NCI-H146 treated with DMSO at 0.1 percent for 48 hours (cell line): ENCODE measurements at regions not wholly inside any gene's neighbourhood (a gene's known extent, or its start where the extent isn't known, plus 50 kb on each side); places are given as distances from the start of the nearest gene placed in this dataset.

ENCODE experiments used
- DNase-seq: peaks from one replicate; lab custom pipeline; 2025; ENCODE audit not compliant: unreplicated experiment; lab: John Stamatoyannopoulos, UW

DNA sequence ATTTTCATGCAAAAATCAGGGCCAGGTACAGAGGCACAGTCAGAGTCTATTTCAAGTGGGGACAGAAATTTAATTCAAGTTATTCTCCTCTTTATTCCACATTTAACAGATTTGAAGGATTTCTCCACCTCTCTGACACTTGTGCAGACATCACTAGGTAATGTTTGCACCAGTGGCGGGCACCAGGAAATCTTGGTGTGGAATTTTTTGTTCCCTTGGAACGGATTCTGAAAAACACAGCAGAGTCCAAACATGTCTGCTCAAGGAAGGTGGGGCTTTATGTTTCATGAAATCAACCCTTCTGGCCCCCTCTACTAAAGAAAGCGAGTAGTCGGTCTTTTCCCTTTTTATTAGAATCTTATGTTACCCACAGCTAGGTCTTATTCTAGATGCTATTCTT, 271.2 kb upstream of the MDFIC2 start:
- DNase-seq: no peak

DNA sequence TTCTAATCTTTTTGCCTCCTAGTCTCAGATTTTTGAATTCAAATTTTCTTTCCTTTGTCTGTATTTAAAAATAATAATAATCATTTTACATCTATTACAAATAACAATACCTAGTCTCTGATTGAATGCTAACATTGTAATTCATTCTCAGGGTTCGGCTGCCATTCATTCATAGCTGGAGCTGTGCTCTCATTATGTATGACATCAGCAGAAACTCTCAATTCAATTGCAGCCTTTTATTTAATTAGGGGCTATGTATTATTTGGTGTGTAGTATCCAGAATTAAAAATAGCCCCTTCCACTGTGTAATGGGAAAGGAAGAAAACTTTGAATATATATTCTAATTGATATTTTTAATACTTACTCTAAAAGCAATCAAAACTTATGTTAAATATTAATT, 270.4 kb upstream of the MDFIC2 start:
- DNase-seq: no peak

DNA sequence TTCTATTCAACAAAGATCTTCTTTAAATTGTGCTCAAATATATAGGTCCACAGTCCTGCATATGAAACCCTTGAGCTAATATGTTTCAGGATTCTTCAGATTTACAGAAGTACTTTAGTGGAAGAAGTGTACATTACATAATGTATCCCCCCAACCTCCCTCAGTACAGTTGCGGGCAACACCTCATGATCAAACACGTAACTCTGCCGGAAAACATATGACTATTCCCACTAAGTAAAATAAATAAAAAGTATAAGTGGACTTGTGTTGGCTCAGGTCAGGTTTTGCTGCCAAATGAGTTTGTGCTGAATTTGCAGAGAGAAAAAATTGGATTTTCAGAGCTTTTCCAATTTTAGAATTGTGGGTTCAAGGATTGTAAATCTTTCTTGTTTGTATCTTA, 267.6 kb upstream of the MDFIC2 start:
- no peak for DNase-seq

GRCh38 chr3:70571696-70572095, 259.3 kb upstream of the MDFIC2 start:
- no peak for DNase-seq

- DNase-seq: no peak
Observed at GRCh38 chr3:70570584-70570983, 258.1 kb upstream of the MDFIC2 start.

GRCh38 chr3:70568626-70569025, 256.2 kb upstream of the MDFIC2 start:
- DNase-seq: no peak

GRCh38 chr3:70565861-70566260, 253.4 kb upstream of the MDFIC2 start:
- no peak for DNase-seq

DNA sequence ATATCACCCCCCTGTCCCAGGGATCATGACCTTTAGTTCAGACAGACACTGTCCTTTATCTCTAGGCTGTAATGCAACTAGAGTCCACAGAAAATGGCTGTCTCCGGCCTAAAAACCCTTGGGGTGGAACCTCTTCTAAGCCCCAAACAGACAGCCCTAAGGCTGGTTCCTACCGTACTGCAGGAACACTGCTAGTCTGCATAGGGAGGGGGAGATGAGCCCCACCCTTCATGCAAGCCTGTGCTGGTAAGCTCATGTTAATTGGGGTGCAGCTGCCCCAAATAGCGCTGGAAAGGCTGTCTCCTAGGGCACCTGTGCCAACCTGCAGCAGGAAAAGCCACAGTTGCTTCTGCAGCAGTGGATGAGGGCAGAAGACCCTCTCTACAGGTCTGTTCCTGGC, 252.1 kb upstream of the MDFIC2 start:
- DNase-seq: no peak

DNA sequence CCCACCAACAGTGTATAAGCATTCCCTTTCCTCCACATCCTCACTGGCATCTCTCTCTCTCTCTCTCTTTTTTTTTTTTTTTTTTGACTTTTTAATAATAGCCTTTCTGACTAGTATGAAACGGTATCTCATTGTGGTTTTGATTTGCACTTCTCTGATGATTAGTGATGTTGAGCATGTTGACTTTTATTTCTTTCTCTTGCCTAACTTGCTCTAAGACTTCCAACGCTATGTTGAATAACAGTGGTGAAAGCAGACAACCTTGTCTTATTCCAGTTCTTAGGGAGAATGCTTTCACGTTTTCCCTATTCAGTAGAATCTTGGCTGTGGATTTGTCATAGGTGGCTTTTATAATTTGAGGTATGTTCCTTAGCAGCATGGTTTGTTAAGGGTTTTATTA, 249.4 kb upstream of the MDFIC2 start:
- no peak for DNase-seq

DNA sequence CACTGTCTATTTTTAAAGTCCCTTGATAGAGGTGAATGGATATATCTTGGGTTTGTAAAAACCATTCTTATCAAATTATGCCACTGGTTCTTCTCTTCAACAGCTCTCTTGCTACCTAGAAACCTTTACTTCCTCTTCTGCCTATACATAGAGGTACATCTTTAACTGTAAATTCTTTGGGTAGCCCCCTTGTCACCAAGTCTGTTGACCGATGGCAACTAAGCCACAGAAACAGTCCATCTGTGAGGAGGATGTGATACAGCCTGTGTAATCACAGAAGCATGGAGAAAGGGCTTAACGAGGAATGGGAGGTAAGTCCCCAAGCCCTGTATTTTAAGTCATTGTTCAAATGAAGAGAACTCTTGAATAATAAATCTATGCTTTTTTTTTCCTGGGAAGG, 246.5 kb upstream of the MDFIC2 start:
- DNase-seq: no peak

DNA sequence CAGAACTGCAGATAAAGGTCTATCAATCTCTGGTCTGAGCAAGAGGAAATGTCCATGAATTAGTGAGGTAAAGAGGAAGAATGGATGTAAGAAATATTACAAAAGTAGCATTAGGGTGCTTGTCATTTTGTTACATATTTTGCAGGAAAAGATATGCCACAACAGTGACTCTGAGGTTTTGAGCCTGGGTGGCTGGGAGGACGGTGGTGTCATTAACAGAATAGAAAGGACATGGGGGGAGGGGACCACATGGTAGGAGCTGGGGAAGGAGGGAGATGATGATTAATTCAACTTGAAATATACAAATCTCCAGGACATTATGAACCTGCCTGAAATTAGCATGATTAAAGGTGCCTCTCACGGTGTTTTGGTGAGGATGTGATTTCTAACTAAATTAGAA, 245.5 kb upstream of the MDFIC2 start:
- DNase-seq: no peak

- no peak for DNase-seq
Observed at GRCh38 chr3:70556056-70556455, 243.6 kb upstream of the MDFIC2 start.

DNA sequence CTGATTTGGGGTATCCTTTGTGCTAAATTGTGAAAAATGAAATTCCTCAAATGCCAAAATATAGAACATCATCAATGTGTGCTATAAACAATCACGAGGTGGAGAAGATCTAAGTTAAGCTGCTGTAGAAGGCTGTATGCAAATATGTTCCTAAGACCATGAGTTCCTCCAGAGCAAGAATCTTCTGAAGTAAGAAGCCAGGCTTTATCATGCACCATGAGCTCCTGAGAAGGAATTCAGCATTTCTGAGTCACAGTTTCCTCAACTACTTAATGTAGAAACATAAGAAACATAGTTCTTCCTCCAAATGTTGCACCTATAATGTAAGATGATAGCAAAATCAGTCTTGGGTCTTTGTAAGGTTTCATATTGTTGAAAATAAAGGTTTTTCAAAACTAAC, 241.7 kb upstream of the MDFIC2 start:
- no peak for DNase-seq

GRCh38 chr3:70550723-70551319, 238.4 kb upstream of the MDFIC2 start:
- no peak for DNase-seq

DNA sequence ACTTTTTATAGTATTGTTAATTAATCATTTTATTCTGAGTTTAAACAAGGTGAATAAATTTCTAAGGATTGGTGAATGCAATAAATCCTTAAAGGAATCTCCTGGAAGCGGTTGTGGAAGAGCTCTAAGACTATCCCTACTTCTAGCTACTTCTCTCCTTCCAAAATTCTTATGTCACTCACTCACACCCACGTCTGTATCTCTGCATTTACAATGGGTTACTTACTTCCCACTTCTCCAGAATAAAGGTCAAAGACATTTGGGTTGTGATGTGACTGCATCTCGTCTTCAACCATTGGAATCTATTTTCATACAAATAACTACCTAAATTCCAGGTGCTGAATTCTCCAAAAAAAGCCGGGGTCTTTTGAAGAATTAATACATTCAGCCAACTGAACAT, 234.2 kb upstream of the MDFIC2 start:
- no peak for DNase-seq

- DNase-seq: no peak
Observed at GRCh38 chr3:70543493-70543892, 231.1 kb upstream of the MDFIC2 start.

DNA sequence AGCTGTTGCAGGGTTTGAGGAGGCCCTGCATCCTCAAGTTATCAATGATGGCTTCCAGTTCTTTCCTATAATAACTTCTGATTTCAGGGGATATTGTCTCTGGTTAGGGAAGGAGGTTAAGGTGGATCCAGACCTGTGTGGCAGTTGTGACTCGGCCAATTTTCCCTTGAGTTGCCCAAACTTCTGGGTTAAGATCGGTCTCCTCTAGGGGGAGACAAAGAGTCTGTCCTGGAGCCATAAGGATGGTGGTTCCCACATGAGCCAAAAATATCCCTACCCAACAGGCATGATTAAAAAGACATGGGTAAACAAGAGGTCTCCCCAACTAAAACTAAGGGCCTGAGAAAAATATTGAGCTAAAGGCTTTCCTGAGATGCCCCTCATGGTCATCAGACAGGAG, 227.5 kb upstream of the MDFIC2 start:
- no peak for DNase-seq

DNA sequence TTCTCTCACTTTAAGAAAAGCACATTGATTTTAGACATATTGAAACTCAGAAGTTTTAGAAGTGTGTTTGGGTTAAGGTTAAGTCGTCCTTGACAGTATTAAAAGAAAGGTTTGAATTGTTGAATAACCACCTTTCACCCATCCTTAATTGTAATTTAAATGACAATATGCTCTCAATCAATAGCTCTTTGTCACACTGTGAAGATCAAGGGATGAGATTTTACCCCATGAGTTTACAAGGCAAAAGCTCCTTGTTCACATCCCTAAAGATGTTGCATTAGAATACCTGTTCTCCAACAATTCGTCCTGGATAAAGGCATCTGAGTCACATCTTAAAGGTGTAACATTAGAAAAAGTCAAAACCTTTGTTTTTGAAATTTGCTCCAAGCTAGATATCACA, 220.4 kb upstream of the MDFIC2 start:
- DNase-seq: no peak

DNA sequence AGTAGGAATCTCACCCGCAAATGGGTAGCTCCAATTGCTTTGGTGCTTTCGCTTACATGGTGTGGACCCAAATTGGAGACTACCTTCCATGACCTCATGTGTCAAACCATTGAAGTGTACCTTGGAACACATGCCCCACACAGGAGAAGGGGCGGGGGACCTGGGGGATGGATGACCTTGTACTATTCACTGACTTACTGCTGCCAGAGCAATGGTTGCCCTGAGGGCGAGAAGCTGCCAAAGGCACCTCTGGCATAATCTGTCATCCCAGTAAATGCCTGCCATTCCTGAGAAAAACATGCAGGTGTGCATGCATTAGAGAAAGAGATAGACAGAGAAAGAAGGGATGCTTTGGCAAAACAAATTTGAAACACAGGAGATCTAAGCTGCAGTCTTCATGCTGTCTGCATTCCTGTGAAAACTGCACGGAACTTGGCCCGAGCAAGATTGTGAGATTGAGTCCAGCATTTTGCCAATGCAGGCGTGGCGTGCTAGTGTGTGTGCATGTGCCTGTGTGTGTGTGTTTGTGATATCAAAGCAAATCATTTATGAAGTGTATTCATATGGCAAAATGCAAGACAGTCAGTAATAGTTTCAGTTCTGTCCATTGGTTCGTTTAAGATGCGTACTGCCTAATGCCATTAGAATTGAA, 219.5 kb upstream of the MDFIC2 start:
- no peak for DNase-seq

- no peak for DNase-seq
Observed at GRCh38 chr3:70531063-70531657, 218.7 kb upstream of the MDFIC2 start.

GRCh38 chr3:70530626-70531025, 218.2 kb upstream of the MDFIC2 start:
- no peak for DNase-seq

DNA sequence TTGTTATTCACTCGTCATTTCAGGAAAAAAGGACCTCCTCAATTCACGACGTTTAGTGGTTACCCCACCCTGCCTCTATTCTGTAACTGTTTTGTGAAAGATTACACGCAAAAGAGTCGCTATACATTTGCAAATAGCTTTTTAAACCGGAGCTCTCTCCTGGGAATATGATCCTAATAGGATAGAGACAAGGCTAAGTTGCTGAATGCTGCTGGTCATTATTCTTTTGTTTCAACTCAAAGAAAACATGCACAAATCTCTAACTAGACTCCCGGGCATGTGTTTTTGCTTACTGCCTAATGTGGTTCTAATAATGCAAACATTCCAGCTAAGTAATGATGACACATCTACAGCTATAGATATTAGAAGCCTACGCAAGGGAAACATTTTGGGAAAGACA, 214.6 kb upstream of the MDFIC2 start:
- no peak for DNase-seq
